GM19023 (cell line): ENCODE measurements at regions not wholly inside any gene's neighbourhood (a gene's known extent, or its start where the extent isn't known, plus 50 kb on each side); places are given as distances from the start of the nearest gene placed in this dataset.

ENCODE experiments used
- ATAC-seq: cut with Tn5 transposase; IDR thresholded peaks from one replicate; pipeline ENCODE4 v1.9.1; 2021; ENCODE audit warnings: mild to moderate bottlenecking, moderate library complexity; ENCODE audit not compliant: unreplicated experiment

DNA sequence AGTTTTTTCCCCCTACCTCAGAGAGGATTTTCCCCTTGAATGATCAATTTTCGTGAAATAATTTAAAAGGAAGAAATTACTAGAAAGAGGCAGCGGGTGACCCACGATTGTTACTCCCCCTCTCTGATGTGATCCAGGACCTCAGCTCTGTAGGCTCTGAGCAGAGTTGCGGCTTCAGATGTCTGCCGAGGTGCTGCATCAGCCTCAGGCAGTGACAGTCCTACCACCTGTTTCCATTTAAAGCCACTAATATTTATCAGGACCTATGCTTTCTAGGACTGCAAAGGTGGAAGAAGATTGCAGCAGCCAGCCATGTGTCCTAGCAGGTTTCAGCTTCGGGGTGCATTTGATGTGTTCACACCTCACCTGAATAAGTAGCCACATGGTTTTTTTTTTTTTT, 294.8 kb upstream of the C2CD4B start:
- no peak for ATAC-seq

DNA sequence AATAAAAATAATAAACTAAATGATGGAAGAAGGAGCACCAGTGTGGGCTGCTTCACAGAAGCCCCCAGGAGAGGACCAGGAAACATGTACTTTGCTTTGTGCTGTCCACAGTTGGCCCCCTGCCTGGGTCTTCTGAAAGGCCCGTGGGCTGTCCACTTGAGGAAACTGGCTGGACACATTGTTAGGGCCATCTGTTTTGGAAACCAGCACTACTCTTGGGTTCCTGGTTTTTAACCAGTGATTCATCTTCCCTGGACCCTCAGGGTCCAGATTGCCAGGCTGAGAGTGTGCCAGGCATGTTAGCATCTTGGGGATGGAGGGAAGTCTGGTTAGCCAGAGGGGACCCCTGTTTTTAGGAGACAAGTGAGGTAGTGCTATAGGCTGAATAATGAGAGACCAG, 297.2 kb upstream of the C2CD4B start:
- ATAC-seq: no peak

DNA sequence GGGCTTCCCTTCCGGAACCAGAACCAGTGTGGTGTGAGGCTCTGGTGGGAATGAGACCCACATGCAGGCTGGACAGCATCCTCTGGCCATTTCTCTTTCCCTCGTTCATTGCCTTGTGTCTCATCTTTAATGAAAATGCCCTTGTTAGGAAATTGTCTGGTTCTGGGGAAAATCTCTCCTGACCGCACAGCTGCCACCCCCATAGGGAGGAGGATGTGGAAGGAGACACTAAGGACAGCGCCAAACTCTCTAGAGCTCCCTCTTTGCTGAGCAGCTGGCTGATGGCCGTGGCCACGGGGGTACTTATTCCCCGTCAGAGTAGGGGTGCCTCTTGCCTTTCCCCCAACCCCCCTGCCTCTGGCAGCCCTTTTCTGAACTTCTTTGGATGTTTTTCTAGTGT, 297.6 kb upstream of the C2CD4B start:
- ATAC-seq: no peak

DNA sequence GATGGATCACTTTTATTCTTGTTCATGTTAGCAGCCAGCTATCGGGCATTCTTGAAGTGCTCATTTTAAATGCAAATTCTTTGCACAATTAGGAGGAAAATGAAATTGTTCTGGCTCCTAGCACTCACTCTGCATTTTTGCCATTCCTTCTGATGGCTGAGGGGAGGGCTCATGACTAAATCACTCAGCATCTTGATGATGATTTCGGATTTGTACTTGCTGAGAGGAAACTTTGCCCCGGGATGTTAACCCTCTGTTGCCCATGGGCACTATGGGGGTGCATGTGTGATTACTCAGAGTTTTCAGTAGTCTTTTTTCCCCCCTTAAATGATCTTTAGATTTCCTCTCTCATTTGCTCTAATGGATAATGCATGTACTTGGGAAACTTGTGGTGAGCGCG, 299.6 kb upstream of the C2CD4B start:
- ATAC-seq: no peak

DNA sequence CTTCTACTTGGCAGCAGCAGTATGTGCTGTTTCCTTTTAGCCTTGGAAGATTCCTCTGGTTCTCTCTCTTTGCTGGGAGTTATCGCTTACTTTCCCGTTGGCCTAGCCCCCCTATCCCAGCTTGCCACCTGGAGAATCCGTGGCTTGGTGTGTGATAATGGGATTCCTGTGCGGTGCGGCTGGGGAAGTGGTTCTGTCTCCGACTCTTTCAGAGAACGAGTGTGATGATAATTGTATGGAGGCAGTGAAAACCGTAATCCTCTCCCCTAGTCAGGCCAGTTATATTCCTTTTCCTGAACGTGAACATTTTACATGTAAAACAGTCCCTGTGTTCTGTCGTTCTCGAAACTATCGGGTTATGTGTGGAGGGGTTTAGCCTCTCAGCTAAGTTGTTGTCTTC, 300.1 kb upstream of the C2CD4B start:
- no peak for ATAC-seq

DNA sequence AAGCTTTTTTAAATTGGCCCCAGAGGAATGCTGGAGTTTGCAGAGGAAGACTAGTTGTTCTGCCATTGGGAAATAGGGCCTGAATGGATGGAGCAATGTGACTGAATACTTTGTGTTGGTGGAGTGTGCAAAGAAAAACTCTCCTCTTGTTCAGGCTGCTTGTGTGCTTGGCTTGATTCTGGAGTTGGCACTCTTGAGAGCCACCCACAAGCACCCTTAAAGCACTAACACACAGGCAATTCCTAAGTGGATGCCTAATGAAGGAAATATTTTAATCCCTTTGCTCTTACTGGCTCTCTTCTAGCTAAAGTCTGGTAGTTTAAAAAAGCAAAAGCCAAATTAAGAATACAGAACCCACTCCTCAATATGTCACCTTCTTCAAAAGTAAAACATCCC, 304.4 kb upstream of the C2CD4B start:
- no peak for ATAC-seq

DNA sequence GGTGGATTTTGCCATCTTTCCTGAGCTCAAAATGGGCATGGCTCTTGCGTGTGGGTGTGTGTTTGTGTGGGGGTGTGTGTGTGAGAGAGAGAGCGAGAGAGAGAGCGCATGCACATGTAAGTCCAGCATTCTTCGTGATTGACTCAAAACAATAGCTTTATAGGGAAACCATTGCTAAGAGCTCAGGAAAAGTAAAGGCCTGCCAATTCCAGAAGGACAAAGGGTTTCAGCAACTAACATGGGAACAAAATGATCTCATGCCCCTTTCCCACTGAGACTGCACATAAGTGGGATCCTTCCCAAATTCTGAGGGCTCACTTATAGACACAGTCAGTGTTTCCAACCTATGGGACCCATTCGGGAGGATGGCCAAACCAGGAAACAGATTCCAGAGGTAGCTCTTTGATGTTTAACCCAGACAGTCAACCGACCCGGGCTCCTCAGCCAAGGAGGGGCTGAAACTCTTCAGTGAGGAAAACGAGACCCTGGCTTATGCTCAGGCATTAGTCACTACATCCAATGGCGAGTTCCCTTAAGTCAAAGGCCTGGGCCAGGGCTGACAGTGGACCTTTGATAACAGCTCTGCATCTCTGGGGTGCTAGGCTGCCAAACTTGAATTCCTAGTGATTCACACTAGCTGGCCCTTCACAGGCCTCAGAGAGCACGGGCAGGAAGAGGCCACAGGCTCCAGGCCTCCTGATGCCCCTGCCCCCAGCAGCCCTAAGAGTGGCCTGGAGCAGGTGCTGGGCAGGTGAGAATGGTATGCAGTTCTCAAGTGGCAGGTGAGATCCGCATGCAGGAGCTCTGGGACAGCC, 305.0 kb upstream of the C2CD4B start:
- no peak for ATAC-seq

DNA sequence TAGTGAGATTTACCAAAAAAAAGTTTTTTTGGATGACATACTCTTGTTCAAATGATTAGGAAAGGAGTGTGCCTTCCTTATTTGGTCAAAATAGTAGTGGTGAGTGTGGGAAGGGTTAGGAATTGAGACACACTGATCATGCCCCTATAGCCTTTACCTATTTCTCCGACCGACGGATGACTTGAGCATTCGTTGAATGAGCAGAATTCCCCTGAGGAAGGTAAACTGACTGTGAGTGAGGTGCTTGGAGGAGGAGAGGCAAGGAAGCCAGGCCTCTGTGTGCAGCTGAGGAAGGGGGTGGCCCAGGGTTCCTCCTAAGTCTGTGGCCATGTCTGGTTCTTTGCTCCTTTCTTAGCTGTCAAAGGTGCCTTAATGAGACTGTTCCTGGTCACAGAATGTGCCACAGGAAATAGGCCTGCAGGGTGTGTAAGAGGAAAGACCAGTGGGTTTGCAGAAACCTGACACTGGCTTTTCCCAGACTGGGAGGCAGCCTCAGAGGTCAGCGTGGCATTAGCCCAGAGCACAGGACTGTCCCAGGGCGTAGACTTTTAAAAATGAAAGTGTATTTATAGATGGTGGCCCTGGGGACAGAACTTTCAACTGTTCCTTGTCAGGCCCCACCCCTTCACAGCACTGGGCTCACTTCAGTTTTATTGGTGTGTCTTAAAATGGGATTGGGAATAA, 307.7 kb upstream of the C2CD4B start:
- no peak for ATAC-seq

GRCh38 chr15:62474021-62474770, 309.1 kb upstream of the C2CD4B start:
- ATAC-seq: no peak

- ATAC-seq: no peak
These were observed 309.7 kb upstream of the C2CD4B start for GRCh38 chr15:62474771-62475124.

DNA sequence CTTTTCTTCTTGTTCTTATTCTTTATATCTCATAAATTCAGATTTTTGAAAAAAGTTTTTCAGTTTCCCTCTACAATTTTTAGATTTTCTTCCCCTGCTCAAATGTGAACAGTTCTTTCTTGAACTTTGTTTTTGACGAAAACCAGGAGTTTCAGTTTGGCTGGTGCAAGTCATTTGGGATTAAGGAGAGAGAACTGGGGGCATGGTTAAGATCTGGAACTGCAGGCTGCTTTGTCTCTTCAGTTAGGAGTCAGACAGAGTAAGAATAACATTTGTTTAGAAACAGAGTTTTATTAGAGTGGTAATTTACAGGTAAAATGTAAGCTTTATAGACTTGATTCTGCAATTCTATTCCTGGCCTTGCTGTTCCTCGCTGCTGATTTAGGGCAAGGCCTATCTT, 310.5 kb upstream of the C2CD4B start:
- no peak for ATAC-seq

GRCh38 chr15:62476163-62476562, 311.1 kb upstream of the C2CD4B start:
- ATAC-seq: no peak

GRCh38 chr15:62477929-62478328, 312.8 kb upstream of the C2CD4B start:
- ATAC-seq: no peak

DNA sequence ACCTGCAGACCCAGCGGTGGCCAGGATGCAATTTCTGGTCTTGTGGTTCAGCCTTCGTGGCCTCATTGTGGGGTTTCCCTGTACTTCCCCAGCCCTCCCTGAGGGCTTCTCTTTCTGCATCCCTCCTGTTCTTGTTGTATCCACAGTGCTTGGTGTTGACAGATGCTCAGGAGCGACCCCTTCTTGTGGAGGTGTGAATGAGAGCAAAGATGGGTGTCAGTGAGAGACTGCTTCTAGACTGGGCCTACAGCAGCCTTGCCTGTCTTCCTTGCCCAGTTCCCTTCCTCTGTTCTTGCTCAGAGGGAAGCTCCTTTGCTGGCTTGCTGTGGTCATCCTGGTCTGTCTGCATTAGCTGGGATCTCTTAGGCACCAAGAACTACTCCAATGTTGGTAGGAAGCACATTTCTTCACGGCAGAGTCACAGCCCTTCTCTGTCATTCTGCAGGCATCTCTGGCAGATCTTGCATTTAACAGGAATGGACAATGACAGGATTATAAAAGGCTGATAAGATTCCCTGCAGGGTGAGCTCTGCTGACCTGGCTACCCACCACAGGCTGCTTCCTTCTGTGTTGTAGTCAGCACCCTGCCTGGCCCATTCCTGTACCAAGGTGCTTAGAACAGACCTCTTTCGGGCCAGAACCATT, 317.8 kb upstream of the C2CD4B start:
- peak; percentile 83 for ATAC-seq

DNA sequence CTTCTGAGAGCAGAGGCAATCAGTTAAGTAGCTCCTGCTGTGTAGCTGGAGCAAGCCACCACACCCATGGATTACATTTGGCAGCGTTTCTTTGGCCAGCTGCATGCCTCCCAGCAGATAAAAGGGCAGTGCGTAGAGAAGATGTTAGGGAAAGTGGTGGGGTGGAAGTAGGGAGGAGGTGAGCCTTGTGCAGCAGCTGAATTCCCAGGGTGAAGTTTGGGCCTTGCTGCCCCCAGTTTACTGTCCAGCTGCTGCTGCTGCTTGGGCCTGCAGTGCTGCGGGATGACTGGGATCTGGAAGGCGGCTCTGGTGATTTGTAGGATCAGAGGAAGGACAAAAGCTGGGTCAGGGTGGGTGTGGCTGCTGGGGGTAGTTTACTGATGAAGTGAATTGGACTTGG, 318.7 kb upstream of the C2CD4B start:
- no peak for ATAC-seq

GRCh38 chr15:62485170-62485720, 320.2 kb upstream of the C2CD4B start:
- no peak for ATAC-seq

- ATAC-seq: no peak
These were observed 321.0 kb upstream of the C2CD4B start for GRCh38 chr15:62486041-62486440.

GRCh38 chr15:62488387-62488786, 323.3 kb upstream of the C2CD4B start:
- no peak for ATAC-seq

DNA sequence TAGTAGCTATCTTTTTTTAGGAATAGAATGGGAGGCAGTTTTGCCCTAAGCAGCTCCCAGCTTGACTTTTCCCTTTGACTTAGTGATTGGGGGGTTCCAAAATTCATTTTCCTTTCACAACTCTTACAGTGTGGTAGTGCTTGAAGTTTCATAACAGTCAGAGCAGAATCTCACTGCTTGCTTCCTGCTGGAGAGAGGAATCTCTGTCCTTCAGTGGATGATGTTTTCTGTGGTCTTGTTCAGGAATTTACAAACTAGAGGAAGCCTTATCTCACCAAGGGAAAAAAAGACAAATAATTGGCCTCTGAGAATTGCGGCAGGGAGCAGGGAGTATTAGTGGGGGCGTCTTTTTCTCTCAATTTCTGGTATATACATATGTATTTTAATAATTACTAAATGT, 326.6 kb upstream of the C2CD4B start:
- ATAC-seq: no peak

GRCh38 chr15:62492900-62493299, 327.8 kb upstream of the C2CD4B start:
- no peak for ATAC-seq

GRCh38 chr15:62494197-62494596, 329.1 kb upstream of the C2CD4B start:
- ATAC-seq: no peak
